SK-N-SH (cell line): ENCODE measurements at regions not wholly inside any gene's neighbourhood (a gene's known extent, or its start where the extent isn't known, plus 50 kb on each side); places are given as distances from the start of the nearest gene placed in this dataset.

ENCODE experiments used
- CTCF ChIA-PET: fragments of 300-600, 350-600 bp; formaldehyde crosslinking; extraction: SDS; loops from one replicate; lab custom pipeline; 2021; lab: Yijun Ruan, JAX
- POLR2A ChIA-PET: fragments of 350-600 bp; sonication (Branson Sonifier 250); formaldehyde crosslinking; extraction: SDS; loops from one replicate; lab custom pipeline; 2020; ENCODE audit warnings: antibody characterized with exemption, inconsistent platforms; lab: Yijun Ruan, JAX
- DNase-seq: peaks from one replicate; pipeline ENCODE4 v3.0.0; 2012
- H2AFZ ChIP-seq: fragments of 200-600 bp; sonication (generic); 2 replicates; pipeline ENCODE4 v1.8.1; 2016; ENCODE audit warnings: antibody characterized with exemption, mild to moderate bottlenecking, low read depth
- H3F3A ChIP-seq: fragments of 200-600 bp; sonication (generic); replicated peaks from 2 replicates; pipeline ENCODE3; 2016; ENCODE audit warnings: antibody characterized with exemption, mild to moderate bottlenecking; ENCODE audit not compliant: insufficient read depth
- H3K27ac ChIP-seq, 2 experiments: fragments of 200-500 bp in 1 of 2; fragments of 200-600 bp in 1 of 2; sonication (Bioruptor generic) in 1 of 2; sonication (generic), shearing (Covaris generic) in 1 of 2; 2 replicates each; pipeline versions ENCODE4 v1.5.1 to v1.6.1; 2014 to 2016; ENCODE audit warnings: low read depth in 2 of 2, inconsistent platforms in 1 of 2, low read length in 1 of 2, mild to moderate bottlenecking in 1 of 2, mixed read lengths in 1 of 2
- H3K27me3 ChIP-seq: fragments of 200-600 bp; sonication (generic), shearing (Covaris generic); 2 replicates; pipeline ENCODE4 v1.6.1; 2016; ENCODE audit warnings: mixed run types; ENCODE audit not compliant: insufficient read depth
- H3K36me3 ChIP-seq, 2 experiments: fragments of 200-500 bp in 1 of 2; fragments of 200-600 bp in 1 of 2; sonication (Bioruptor generic) in 1 of 2; sonication (generic) in 1 of 2; replicated peaks in 1 of 2; 2 replicates each; pipeline versions ENCODE3 to v1.5.1; 2014 to 2016; ENCODE audit warnings: low read length in 1 of 2, mild to moderate bottlenecking in 1 of 2; ENCODE audit not compliant: insufficient read depth in 2 of 2, control insufficient read depth in 1 of 2
- H3K4me1 ChIP-seq, 2 experiments: fragments of 200-500 bp in 1 of 2; fragments of 200-600 bp in 1 of 2; sonication (Bioruptor generic) in 1 of 2; sonication (generic), shearing (Covaris generic) in 1 of 2; 2 replicates each; pipeline versions ENCODE4 v1.5.1 to v1.6.1; 2014 to 2016; ENCODE audit warnings: low read depth in 1 of 2, low read length in 1 of 2, mixed run types in 1 of 2; ENCODE audit not compliant: insufficient read depth in 2 of 2, control insufficient read depth in 1 of 2
- H3K4me2 ChIP-seq: fragments of 200-600 bp; sonication (generic), shearing (Covaris generic); 2 replicates; pipeline ENCODE4 v1.6.1; 2017; ENCODE audit warnings: mixed run types
- H3K4me3 ChIP-seq, 2 experiments: fragments of 200-500 bp in 1 of 2; fragments of 200-600 bp in 1 of 2; sonication (Bioruptor generic) in 1 of 2; sonication (generic), shearing (Covaris generic) in 1 of 2; 2 replicates each; pipeline versions ENCODE4 v1.5.1 to v1.8.1; 2014 to 2016; ENCODE audit warnings: low read depth in 2 of 2, inconsistent platforms in 1 of 2, low read length in 1 of 2, mild to moderate bottlenecking in 1 of 2, mixed read lengths in 1 of 2, moderate library complexity in 1 of 2
- H3K79me2 ChIP-seq: fragments of 200-600 bp; sonication (generic); 2 replicates; pipeline ENCODE4 v1.8.1; 2017; ENCODE audit warnings: mild to moderate bottlenecking; ENCODE audit not compliant: insufficient read depth
- H3K9ac ChIP-seq: fragments of 200-600 bp; sonication (generic); 2 replicates; pipeline ENCODE4 v1.6.1; 2017; ENCODE audit warnings: mixed run types
- H3K9me2 ChIP-seq: fragments of 200-600 bp; sonication (generic); 2 replicates; pipeline ENCODE4 v1.6.1; 2017; ENCODE audit warnings: mixed run types
- H3K9me3 ChIP-seq: fragments of 200-600 bp; sonication (generic); 2 replicates; pipeline ENCODE4 v1.6.1; 2017; ENCODE audit warnings: mixed run types, mild to moderate bottlenecking, moderate library complexity
- H4K20me1 ChIP-seq: fragments of 200-600 bp; sonication (generic); 2 replicates; pipeline ENCODE4 v1.6.1; 2017; ENCODE audit warnings: mild to moderate bottlenecking, mixed run types; ENCODE audit not compliant: insufficient read depth
- CHD2 ChIP-seq: fragments of 150-350 bp; IDR thresholded peaks from 2 replicates; pipeline ENCODE4 v1.6.1; 2018; ENCODE audit warnings: low read length; ENCODE audit not compliant: partially characterized antibody
- EP300 ChIP-seq, 2 experiments: IDR thresholded peaks; 2 replicates each; pipeline versions ENCODE4 v1.4.0 to v1.6.1; 2012; ENCODE audit warnings: borderline replicate concordance in 1 of 2, low read depth in 1 of 2, low read length in 1 of 2
- EZH2phosphoT487 ChIP-seq: fragments of 200-600 bp; sonication (generic); IDR thresholded peaks from 2 replicates; pipeline ENCODE4 v1.6.1; 2017; ENCODE audit warnings: low read depth, mixed run types, mild to moderate bottlenecking, antibody characterized with exemption, moderate library complexity, borderline replicate concordance
- FOXJ3 ChIP-seq: sonication (generic); formaldehyde crosslinking; IDR thresholded peaks from 2 replicates; pipeline ENCODE4 v1.5.1; 2020; ENCODE audit warnings: mild to moderate bottlenecking, missing genetic modification reagents
- FOXM1 ChIP-seq: IDR thresholded peaks from 2 replicates; pipeline ENCODE4 v1.4.0; 2012; ENCODE audit warnings: low read depth, mild to moderate bottlenecking
- GABPA ChIP-seq: IDR thresholded peaks from 2 replicates; pipeline ENCODE4 v1.4.0; 2012; ENCODE audit warnings: low read depth, mild to moderate bottlenecking
- GATA2 ChIP-seq: sonication (generic); formaldehyde crosslinking; IDR thresholded peaks from 2 replicates; pipeline ENCODE4 v1.5.0; 2020; ENCODE audit warnings: mild to moderate bottlenecking, missing genetic modification reagents
- JUND ChIP-seq: IDR thresholded peaks from 2 replicates; pipeline ENCODE4 v1.4.0; 2012
- MXI1 ChIP-seq: IDR thresholded peaks from 2 replicates; pipeline ENCODE4 v1.6.1; 2012; ENCODE audit warnings: mild to moderate bottlenecking, low read depth, low read length, improper control_type of control experiment
- NFIC ChIP-seq: IDR thresholded peaks from 2 replicates; pipeline ENCODE4 v1.4.0; 2012; ENCODE audit warnings: borderline replicate concordance
- NRF1 ChIP-seq: IDR thresholded peaks from 2 replicates; pipeline ENCODE4 v1.6.1; 2012; ENCODE audit warnings: low read depth, mild to moderate bottlenecking, low read length
- PBX3 ChIP-seq: IDR thresholded peaks from 2 replicates; pipeline ENCODE4; 2012
- RAD21 ChIP-seq: IDR thresholded peaks from 2 replicates; pipeline ENCODE4 v1.6.1; 2012; ENCODE audit warnings: mild to moderate bottlenecking, low read length
- RCOR1 ChIP-seq: fragments of 150-350 bp; IDR thresholded peaks from 2 replicates; pipeline ENCODE4 v1.6.1; 2017; ENCODE audit warnings: antibody characterized with exemption, low read length
- RXRA ChIP-seq: IDR thresholded peaks from 2 replicates; pipeline ENCODE4 v1.4.0; 2012; ENCODE audit warnings: low read depth, mild to moderate bottlenecking, borderline replicate concordance
- SIN3A ChIP-seq: IDR thresholded peaks from 2 replicates; pipeline ENCODE4 v1.6.1; 2012; ENCODE audit warnings: low read depth, mild to moderate bottlenecking, low read length, moderate library complexity, borderline replicate concordance
- SMC3 ChIP-seq: IDR thresholded peaks from 2 replicates; pipeline ENCODE4 v1.6.1; 2012; ENCODE audit warnings: low read depth, low read length, improper control_type of control experiment
- TAF1 ChIP-seq: IDR thresholded peaks from 2 replicates; pipeline ENCODE4 v1.6.1; 2012; ENCODE audit warnings: low read depth, mild to moderate bottlenecking, low read length, moderate library complexity, borderline replicate concordance
- TCF12 ChIP-seq: IDR thresholded peaks from 2 replicates; pipeline ENCODE4 v1.4.0; 2012
- TEAD4 ChIP-seq: IDR thresholded peaks from 2 replicates; pipeline ENCODE4 v1.4.0; 2012; ENCODE audit warnings: mild to moderate bottlenecking, borderline replicate concordance; ENCODE audit not compliant: insufficient read depth
- WGBS: methylation state at CpG from one replicate; pipeline ENCODE4 v1.1.6; 2017; ENCODE audit warnings: low lambda C conversion rate; 5-methylcytosine and 5-hydroxymethylcytosine counted together
- TF ChIP-seq, protein P1 (sequence below): fragments of 150-350 bp; IDR thresholded peaks from 2 replicates; pipeline ENCODE4 v1.6.1; 2016; ENCODE audit warnings: mild to moderate bottlenecking, low read depth, low read length
- TF ChIP-seq, protein P2 (sequence below): IDR thresholded peaks from 2 replicates; pipeline ENCODE4 v1.4.0; 2012; ENCODE audit warnings: low read depth, borderline replicate concordance
- TF ChIP-seq, protein P3 (sequence below): fragments of 150-350 bp; IDR thresholded peaks from 2 replicates; pipeline ENCODE4 v1.6.1; 2017; ENCODE audit warnings: antibody characterized with exemption, low read length, low read depth, borderline replicate concordance

- Histone ChIP-seq H3K9me3 (no peaks in the 10 kb centered on the region), H2AFZ (no peak overlapping the region), H3K9ac (no peak overlapping the region), H3F3A (no peaks in the 10 kb centered on the region), H3K4me3 (no peak overlapping the region), H3K4me2 (no peak overlapping the region), H4K20me1 (no peaks in the 10 kb centered on the region), H3K79me2 (no peaks in the 10 kb centered on the region), H3K4me1 (peaks cover 0 to 3% of the 10 kb centered on the region in 2 experiments; a peak in 1 of 4 replicates), H3K36me3 (no peaks in the 10 kb centered on the region), H3K27me3 (no peaks in the 10 kb centered on the region), H3K27ac (peak overlapping the region in 1 of 2 experiments; percentile 43; a peak in 1 of 4 replicates), H3K9me2 (no peaks in the 10 kb centered on the region)
- POLR2A ChIA-PET: interaction anchor here (1.0 kb wide), 1 partner anchor 12 kb away, joined by 3 read pairs; no protein-coding TSS in a partner anchor
- 50% methylated on average over 1 of the region's 1 CpG for WGBS
- CTCF ChIA-PET: interaction anchor here (0.7 kb wide), 1 partner anchor 439 kb away, joined by 3 read pairs; no protein-coding TSS in a partner anchor
- peak; percentile 73 for DNase-seq
- TF ChIP-seq TEAD4: no peak
- TF ChIP-seq SMC3: no peak
- no peak for TF ChIP-seq TAF1
- 0 out of 2 replicates have a peak, but pooled peaks have one; percentile 23 for TF ChIP-seq GATA2 (CRISPR knock-in tag)
- TF ChIP-seq PBX3: no peak
- no peak for TF ChIP-seq TCF12
- no peak for TF ChIP-seq RXRA
- no peak for TF ChIP-seq SIN3A
- peak; percentile 37 for TF ChIP-seq CHD2
- TF ChIP-seq GABPA: no peak
- no peak for TF ChIP-seq FOXJ3 (CRISPR knock-in tag)
- TF ChIP-seq, protein P1, sequence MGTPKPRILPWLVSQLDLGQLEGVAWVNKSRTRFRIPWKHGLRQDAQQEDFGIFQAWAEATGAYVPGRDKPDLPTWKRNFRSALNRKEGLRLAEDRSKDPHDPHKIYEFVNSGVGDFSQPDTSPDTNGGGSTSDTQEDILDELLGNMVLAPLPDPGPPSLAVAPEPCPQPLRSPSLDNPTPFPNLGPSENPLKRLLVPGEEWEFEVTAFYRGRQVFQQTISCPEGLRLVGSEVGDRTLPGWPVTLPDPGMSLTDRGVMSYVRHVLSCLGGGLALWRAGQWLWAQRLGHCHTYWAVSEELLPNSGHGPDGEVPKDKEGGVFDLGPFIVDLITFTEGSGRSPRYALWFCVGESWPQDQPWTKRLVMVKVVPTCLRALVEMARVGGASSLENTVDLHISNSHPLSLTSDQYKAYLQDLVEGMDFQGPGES: no peak
- peak in 1 of 2 experiments; percentile 46; a peak in 1 of 4 replicates for TF ChIP-seq EP300 (IDR thresholded peaks at IDR 0.05; ENCODE audit: borderline replicate concordance in 1 of 2, low read depth in 1 of 2, low read length in 1 of 2)
- no peak for TF ChIP-seq FOXM1
- no peak for TF ChIP-seq EZH2phosphoT487
- no peak for TF ChIP-seq NRF1
- TF ChIP-seq, protein P2, sequence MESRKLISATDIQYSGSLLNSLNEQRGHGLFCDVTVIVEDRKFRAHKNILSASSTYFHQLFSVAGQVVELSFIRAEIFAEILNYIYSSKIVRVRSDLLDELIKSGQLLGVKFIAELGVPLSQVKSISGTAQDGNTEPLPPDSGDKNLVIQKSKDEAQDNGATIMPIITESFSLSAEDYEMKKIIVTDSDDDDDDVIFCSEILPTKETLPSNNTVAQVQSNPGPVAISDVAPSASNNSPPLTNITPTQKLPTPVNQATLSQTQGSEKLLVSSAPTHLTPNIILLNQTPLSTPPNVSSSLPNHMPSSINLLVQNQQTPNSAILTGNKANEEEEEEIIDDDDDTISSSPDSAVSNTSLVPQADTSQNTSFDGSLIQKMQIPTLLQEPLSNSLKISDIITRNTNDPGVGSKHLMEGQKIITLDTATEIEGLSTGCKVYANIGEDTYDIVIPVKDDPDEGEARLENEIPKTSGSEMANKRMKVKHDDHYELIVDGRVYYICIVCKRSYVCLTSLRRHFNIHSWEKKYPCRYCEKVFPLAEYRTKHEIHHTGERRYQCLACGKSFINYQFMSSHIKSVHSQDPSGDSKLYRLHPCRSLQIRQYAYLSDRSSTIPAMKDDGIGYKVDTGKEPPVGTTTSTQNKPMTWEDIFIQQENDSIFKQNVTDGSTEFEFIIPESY: no peak
- TF ChIP-seq RAD21: no peak; the same call in 1 of the 2 replicates
- peak; percentile 42; the same call in 1 of the 2 replicates for TF ChIP-seq RCOR1
- TF ChIP-seq, protein P3, sequence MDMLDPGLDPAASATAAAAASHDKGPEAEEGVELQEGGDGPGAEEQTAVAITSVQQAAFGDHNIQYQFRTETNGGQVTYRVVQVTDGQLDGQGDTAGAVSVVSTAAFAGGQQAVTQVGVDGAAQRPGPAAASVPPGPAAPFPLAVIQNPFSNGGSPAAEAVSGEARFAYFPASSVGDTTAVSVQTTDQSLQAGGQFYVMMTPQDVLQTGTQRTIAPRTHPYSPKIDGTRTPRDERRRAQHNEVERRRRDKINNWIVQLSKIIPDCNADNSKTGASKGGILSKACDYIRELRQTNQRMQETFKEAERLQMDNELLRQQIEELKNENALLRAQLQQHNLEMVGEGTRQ: no peak
- 0 out of 2 replicates have a peak, but pooled peaks have one; percentile 30 for TF ChIP-seq MXI1
- TF ChIP-seq NFIC: no peak
- TF ChIP-seq JUND: no peak
Observed at GRCh38 chr12:107570721-107571120, 114.9 kb upstream of the PWP1 start.
